ENCODE measurements at regions not wholly inside any gene's neighbourhood (a gene's known extent, or its start where the extent isn't known, plus 50 kb on each side); places are given as distances from the start of the nearest gene placed in this dataset.

DNA sequence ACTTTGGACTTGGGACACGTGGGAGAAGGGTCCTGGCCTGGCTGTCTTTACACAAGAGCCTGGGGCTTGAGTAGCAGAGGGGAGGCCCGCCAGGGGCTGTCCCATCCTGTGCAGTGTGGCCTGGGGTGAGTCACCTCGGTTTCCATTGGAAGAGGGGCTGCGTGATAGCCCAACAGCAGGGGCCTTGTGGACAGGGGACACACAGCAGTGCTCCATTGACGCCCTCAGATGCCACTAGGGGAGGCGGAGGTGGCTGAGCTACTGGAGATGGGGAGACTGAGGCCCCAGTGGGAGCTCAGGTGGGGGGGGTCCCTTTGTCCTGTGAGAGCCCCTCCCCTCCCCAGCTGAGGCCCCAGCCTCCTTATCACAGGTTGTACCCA is 50.0 kb upstream of the RNU6ATAC start:
- H3K4me3 ChIP-seq (ENCODE audit: control insufficient read depth, low read depth, low read length) = no peak overlapping the region
- no peak for TF ChIP-seq CTCF (conservative IDR thresholded peaks at IDR 0.05; ENCODE audit: control insufficient read depth, insufficient read depth, low read depth, low read length)
- DNase-seq (ENCODE audit: low read depth) = no peak

DNA sequence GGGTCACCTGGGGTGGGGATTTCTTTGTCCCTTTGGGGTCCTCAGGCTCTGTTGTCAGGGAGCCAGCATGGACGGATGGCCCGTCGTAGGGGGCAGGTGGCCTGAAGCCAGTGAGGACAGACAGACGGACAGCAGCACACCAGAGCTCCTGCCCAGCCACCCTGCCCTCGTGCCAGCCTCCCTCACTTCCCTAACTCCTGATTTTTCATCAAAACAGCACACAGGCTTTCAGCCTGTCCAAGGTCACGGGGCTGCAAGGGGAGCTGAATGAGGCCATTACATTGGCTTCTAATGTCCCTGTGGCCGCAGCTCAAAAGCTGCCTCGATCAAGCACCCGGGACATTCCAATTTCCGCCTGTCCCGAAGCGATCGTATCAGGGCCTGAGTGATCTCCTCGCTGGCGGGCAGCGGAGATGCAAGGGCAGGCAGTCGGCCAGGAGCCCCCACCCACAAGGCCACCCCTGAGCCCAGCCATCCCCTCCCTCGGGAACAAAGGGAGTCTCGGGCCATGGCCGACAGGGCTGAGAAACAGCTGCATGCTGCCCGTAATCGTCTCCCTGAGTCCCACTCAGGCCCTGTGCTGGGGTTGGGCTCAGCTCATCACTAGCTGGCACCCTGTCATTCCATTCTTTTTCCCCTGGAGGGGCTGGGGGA is 50.5 kb upstream of the RNU6ATAC start:
- DNase-seq (ENCODE audit: low read depth) = no peak
- no peak overlapping the region for H3K4me3 ChIP-seq (ENCODE audit: control insufficient read depth, low read depth, low read length)
- no peak for TF ChIP-seq CTCF (conservative IDR thresholded peaks at IDR 0.05; ENCODE audit: control insufficient read depth, insufficient read depth, low read depth, low read length)

DNA sequence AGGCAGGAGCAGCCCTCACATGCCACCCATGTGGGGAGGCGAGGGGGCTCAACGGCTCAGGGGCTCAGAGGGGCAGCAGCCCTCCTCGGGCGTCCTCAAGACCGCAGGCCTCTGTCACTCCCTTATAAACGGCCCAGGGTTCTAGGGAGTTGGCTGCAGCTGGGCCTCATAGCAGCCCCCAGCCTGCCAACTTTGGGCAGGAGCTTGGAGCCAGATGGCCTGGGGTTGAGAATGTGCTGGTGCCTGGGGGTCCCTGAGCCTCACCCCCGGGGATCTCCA is 51.0 kb upstream of the RNU6ATAC start:
- no peak overlapping the region for H3K4me3 ChIP-seq (ENCODE audit: control insufficient read depth, low read depth, low read length)
- DNase-seq (ENCODE audit: low read depth) = no peak
- no peak for TF ChIP-seq CTCF (conservative IDR thresholded peaks at IDR 0.05; ENCODE audit: control insufficient read depth, insufficient read depth, low read depth, low read length)

DNA sequence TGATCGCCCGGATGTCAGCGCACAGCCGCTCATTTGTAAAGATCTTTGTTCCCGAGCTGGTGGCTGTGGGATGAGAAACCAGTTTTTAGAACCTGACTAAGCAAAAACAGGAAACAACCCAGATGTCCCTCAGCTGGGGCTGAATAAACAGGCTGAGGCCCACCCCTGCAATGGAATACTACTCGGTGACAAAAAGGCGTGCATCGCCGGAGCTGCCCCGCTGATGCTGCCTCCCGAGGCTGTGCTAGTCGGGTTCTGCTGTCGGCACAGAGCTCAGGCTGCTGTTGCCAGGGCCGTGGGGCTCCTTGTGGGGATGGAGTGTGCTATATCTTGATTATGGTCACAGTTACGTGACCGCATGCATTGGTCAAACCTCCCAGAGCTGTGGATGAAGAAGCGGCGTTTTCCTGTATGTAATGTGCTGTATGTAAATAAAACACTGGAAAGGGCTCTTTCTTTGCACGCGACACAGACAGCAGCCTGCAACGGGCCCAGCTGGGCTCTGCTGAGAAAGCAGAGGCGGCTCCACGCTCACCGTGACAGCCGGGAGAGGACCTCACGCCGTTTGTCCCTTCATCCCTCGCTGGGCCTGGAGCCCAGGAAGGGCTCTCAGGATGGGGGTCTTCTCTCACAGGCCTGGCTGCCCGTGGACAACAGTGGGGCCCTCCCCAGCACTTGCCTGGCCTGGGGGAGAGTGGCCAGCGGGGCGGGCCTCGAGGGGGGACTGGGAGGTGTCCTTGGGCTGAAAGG is 51.5 kb upstream of the RNU6ATAC start:
- no peak for DNase-seq (ENCODE audit: low read depth)

GRCh38 chr9:134216449-134216951 is 52.1 kb upstream of the RNU6ATAC start:
- DNase-seq (ENCODE audit: low read depth) = no peak
- no peak for TF ChIP-seq CTCF (conservative IDR thresholded peaks at IDR 0.05; ENCODE audit: control insufficient read depth, insufficient read depth, low read depth, low read length)
- H3K4me3 ChIP-seq (ENCODE audit: control insufficient read depth, low read depth, low read length) = no peak overlapping the region

More for the DNA sequence above, 51.5 kb upstream of the RNU6ATAC start:
- no peak overlapping the region for H3K4me3 ChIP-seq (ENCODE audit: control insufficient read depth, low read depth, low read length)
- no peak for TF ChIP-seq CTCF (conservative IDR thresholded peaks at IDR 0.05; ENCODE audit: control insufficient read depth, insufficient read depth, low read depth, low read length)

DNA sequence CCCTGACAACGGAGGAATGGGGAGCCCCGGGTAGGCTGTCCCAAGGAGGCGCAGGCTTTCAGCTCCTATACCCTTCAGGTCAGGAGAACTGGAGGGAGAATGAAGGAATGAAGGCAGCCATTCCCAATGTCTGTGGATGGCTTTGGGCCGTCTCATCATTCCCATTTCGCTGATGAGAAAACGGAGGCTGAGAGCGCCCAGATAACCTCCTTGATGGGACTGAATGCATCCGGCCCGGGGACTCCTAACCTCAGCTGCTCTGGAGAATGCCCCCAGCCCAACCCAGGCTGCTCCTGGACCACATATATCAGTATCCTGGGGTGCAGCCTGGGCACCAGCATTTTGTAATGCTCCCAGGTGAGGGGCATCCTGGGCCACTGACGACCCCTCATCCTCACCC is 52.6 kb upstream of the RNU6ATAC start:
- DNase-seq (ENCODE audit: low read depth) = no peak
- TF ChIP-seq CTCF (conservative IDR thresholded peaks at IDR 0.05; ENCODE audit: control insufficient read depth, insufficient read depth, low read depth, low read length) = no peak
- H3K4me3 ChIP-seq (ENCODE audit: control insufficient read depth, low read depth, low read length) = no peak overlapping the region

All from fibroblast of mammary gland (primary cell).